CMK (cell line): ENCODE measurements at regions not wholly inside any gene's neighbourhood (a gene's known extent, or its start where the extent isn't known, plus 50 kb on each side); places are given as distances from the start of the nearest gene placed in this dataset.

Experiments
- DNase-seq: peaks from one replicate; pipeline ENCODE4 v3.0.0-alpha.2; 2010; ENCODE audit warnings: low read depth

- no peak for DNase-seq
Observed at GRCh38 chr2:181770150-181770549, 89.8 kb upstream of the NEUROD1 start.

GRCh38 chr2:181771356-181771755 is 91.0 kb upstream of the NEUROD1 start:
- no peak for DNase-seq

- DNase-seq, result no peak
Observed at GRCh38 chr2:181772334-181772733, 92.0 kb upstream of the NEUROD1 start.

GRCh38 chr2:181772777-181773176 is 92.5 kb upstream of the NEUROD1 start:
- DNase-seq, result no peak

GRCh38 chr2:181774685-181775084 is 94.4 kb upstream of the NEUROD1 start:
- DNase-seq, result no peak

GRCh38 chr2:181776336-181776735 is 96.0 kb upstream of the NEUROD1 start:
- no peak for DNase-seq

GRCh38 chr2:181777734-181778133 is 97.4 kb upstream of the NEUROD1 start:
- no peak for DNase-seq

GRCh38 chr2:181778621-181779201 is 98.4 kb upstream of the NEUROD1 start:
- DNase-seq, result no peak

- no peak for DNase-seq
Observed at GRCh38 chr2:181779288-181780021, 99.1 kb upstream of the NEUROD1 start.

GRCh38 chr2:181780047-181780651 is 99.8 kb upstream of the NEUROD1 start:
- no peak for DNase-seq

GRCh38 chr2:181780657-181781056 is 100.3 kb upstream of the NEUROD1 start:
- DNase-seq, result no peak

- DNase-seq, result no peak
Observed at GRCh38 chr2:181781078-181781786, 100.9 kb upstream of the NEUROD1 start.

GRCh38 chr2:181782660-181783059 is 102.3 kb upstream of the NEUROD1 start:
- no peak for DNase-seq

- DNase-seq, result no peak
Observed at GRCh38 chr2:181784556-181784955, 104.2 kb upstream of the NEUROD1 start.

- DNase-seq, result no peak
Observed at GRCh38 chr2:181785691-181786344, 105.5 kb upstream of the NEUROD1 start.

- no peak for DNase-seq
Observed at GRCh38 chr2:181786371-181787228, 104.9 kb upstream of the ITPRID2 start.

GRCh38 chr2:181787310-181788048 is 104.1 kb upstream of the ITPRID2 start:
- peak; percentile 67 for DNase-seq

GRCh38 chr2:181788897-181789555 is 102.5 kb upstream of the ITPRID2 start:
- DNase-seq, result no peak

- peak; percentile 59 for DNase-seq
Observed at GRCh38 chr2:181789827-181790448, 101.6 kb upstream of the ITPRID2 start.
